Neural progenitor cell (in vitro differentiated cells): ENCODE measurements at regions not wholly inside any gene's neighbourhood (a gene's known extent, or its start where the extent isn't known, plus 50 kb on each side); places are given as distances from the start of the nearest gene placed in this dataset.

Experiments used
- DNase-seq: peaks from one replicate; pipeline ENCODE4 v3.0.0-alpha.2; 2016; ENCODE audit warnings: low spot score
- H2AFZ ChIP-seq: fragments of 200-600 bp; sonication (generic); replicated peaks from 2 replicates; pipeline ENCODE4 v1.6.1; 2016; ENCODE audit warnings: antibody characterized with exemption
- H3F3A ChIP-seq: fragments of 200-600 bp; sonication (generic); 2 replicates; pipeline ENCODE4 v1.6.1; 2016; ENCODE audit warnings: antibody characterized with exemption, low read depth
- H3K27ac ChIP-seq: fragments of 200-600 bp; sonication (generic); 2 replicates; pipeline ENCODE4 v1.5.1; 2016; ENCODE audit warnings: mild to moderate bottlenecking
- H3K27me3 ChIP-seq: fragments of 200-600 bp; sonication (generic); 2 replicates; pipeline ENCODE4 v1.6.1; 2016; ENCODE audit warnings: mild to moderate bottlenecking, moderate library complexity
- H3K36me3 ChIP-seq: fragments of 200-600 bp; sonication (generic); 2 replicates; pipeline ENCODE4 v1.5.1; 2016
- H3K4me1 ChIP-seq: fragments of 200-600 bp; sonication (generic); 2 replicates; pipeline ENCODE4 v1.6.1; 2016; ENCODE audit warnings: mixed run types
- H3K4me2 ChIP-seq: fragments of 200-600 bp; sonication (generic); 2 replicates; pipeline ENCODE4 v1.6.1; 2016
- H3K4me3 ChIP-seq: fragments of 200-600 bp; sonication (generic); 2 replicates; pipeline ENCODE4 v1.5.1; 2016
- H3K79me2 ChIP-seq: fragments of 200-600 bp; sonication (generic); 2 replicates; pipeline ENCODE4 v1.6.1; 2016; ENCODE audit warnings: low read depth
- H3K9ac ChIP-seq: fragments of 200-600 bp; sonication (generic); 2 replicates; pipeline ENCODE4 v1.6.1; 2016
- H3K9me3 ChIP-seq: fragments of 200-600 bp; sonication (generic); 2 replicates; pipeline ENCODE4 v1.5.1; 2016; ENCODE audit warnings: low read depth
- H4K20me1 ChIP-seq: fragments of 200-600 bp; sonication (generic); 2 replicates; pipeline ENCODE4 v1.6.1; 2016; ENCODE audit warnings: low read depth
- H3K27ac Mint-ChIP-seq: 3 replicates; pipeline ENCODE4 v1.8.0; 2021; ENCODE audit warnings: mixed read lengths
- H3K27me3 Mint-ChIP-seq: 2 replicates; pipeline ENCODE4 v1.8.0; 2022; ENCODE audit warnings: low read depth, mild to moderate bottlenecking, inconsistent platforms, moderate library complexity, mixed read lengths; ENCODE audit not compliant: insufficient read depth
- H3K36me3 Mint-ChIP-seq: 3 replicates; pipeline ENCODE4 v1.8.0; 2021; ENCODE audit warnings: mixed read lengths
- H3K4me1 Mint-ChIP-seq: 3 replicates; pipeline ENCODE4 v1.8.0; 2021; ENCODE audit warnings: mixed read lengths
- H3K4me3 Mint-ChIP-seq: 3 replicates; pipeline ENCODE4 v1.8.0; 2021; ENCODE audit warnings: mild to moderate bottlenecking, moderate library complexity, mixed read lengths
- H3K9me3 Mint-ChIP-seq: 3 replicates; pipeline ENCODE4 v1.8.0; 2020; ENCODE audit warnings: mixed read lengths
- CTCF ChIP-seq: fragments of 200-600 bp; sonication (generic); IDR thresholded peaks from 2 replicates; pipeline ENCODE4 v1.5.1; 2017; ENCODE audit warnings: antibody characterized with exemption, mild to moderate bottlenecking
- EZH2 ChIP-seq: fragments of 200-600 bp; sonication (generic); IDR thresholded peaks from 2 replicates; pipeline ENCODE4 v1.6.1; 2017; ENCODE audit warnings: antibody characterized with exemption, mild to moderate bottlenecking, moderate library complexity
- EZH2phosphoT487 ChIP-seq: fragments of 200-600 bp; sonication (generic); IDR thresholded peaks from 2 replicates; pipeline ENCODE4 v1.6.1; 2017; ENCODE audit warnings: antibody characterized with exemption

GRCh38 chr12:90042920-90043641 is 334.4 kb upstream of the ATP2B1 start:
- no peaks in the 10 kb centered on the region for H3K36me3 ChIP-seq
- H4K20me1 ChIP-seq = no peaks in the 10 kb centered on the region
- peaks cover 4% of the 10 kb centered on the region for H3K4me1 ChIP-seq
- no peak overlapping the region for H2AFZ ChIP-seq
- no peak overlapping the region for H3K4me3 ChIP-seq
- peaks cover 2% of the 10 kb centered on the region for H3K27me3 Mint-ChIP-seq
- no peak overlapping the region for H3K9ac ChIP-seq
- H3K79me2 ChIP-seq = no peaks in the 10 kb centered on the region
- H3K27ac ChIP-seq = no peak overlapping the region
- DNase-seq = no peak
- H3F3A ChIP-seq = no peaks in the 10 kb centered on the region
- TF ChIP-seq EZH2 (no peak), CTCF (no peak), EZH2phosphoT487 (no peak)
- H3K4me2 ChIP-seq = no peak overlapping the region
- H3K9me3 ChIP-seq = no peaks in the 10 kb centered on the region
- peaks cover 6% of the 10 kb centered on the region for H3K9me3 Mint-ChIP-seq
- no peaks in the 10 kb centered on the region for H3K27me3 ChIP-seq
- H3K36me3 Mint-ChIP-seq = no peaks in the 10 kb centered on the region
- H3K27ac Mint-ChIP-seq = peak overlapping the region; percentile 14
- peaks cover 25% of the 10 kb centered on the region for H3K4me1 Mint-ChIP-seq
- H3K4me3 Mint-ChIP-seq = peak overlapping the region; percentile 30

- TF ChIP-seq EZH2phosphoT487 (no peak), EZH2 (no peak), CTCF (no peak)
- no peak overlapping the region for H2AFZ ChIP-seq
- no peaks in the 10 kb centered on the region for H3K9me3 ChIP-seq
- no peak overlapping the region for H3K4me2 ChIP-seq
- H4K20me1 ChIP-seq = no peaks in the 10 kb centered on the region
- no peaks in the 10 kb centered on the region for H3K27me3 ChIP-seq
- no peak overlapping the region for H3K4me3 Mint-ChIP-seq
- H3K79me2 ChIP-seq = no peaks in the 10 kb centered on the region
- H3F3A ChIP-seq = no peaks in the 10 kb centered on the region
- peaks cover 4% of the 10 kb centered on the region for H3K4me1 ChIP-seq
- peaks cover 14% of the 10 kb centered on the region for H3K4me1 Mint-ChIP-seq
- H3K27ac Mint-ChIP-seq = no peak overlapping the region
- no peak overlapping the region for H3K4me3 ChIP-seq
- H3K27me3 Mint-ChIP-seq = no peaks in the 10 kb centered on the region
- no peak overlapping the region for H3K27ac ChIP-seq
- no peaks in the 10 kb centered on the region for H3K36me3 ChIP-seq
- H3K36me3 Mint-ChIP-seq = no peaks in the 10 kb centered on the region
- H3K9me3 Mint-ChIP-seq = peaks cover 6% of the 10 kb centered on the region
- DNase-seq = no peak
- H3K9ac ChIP-seq = no peak overlapping the region
Measured at GRCh38 chr12:90038289-90038688, 329.7 kb upstream of the ATP2B1 start.

- Mint-ChIP-seq H3K9me3 (peaks cover 6% of the 10 kb centered on the region), H3K36me3 (no peaks in the 10 kb centered on the region), H3K4me3 (no peak overlapping the region), H3K27me3 (no peaks in the 10 kb centered on the region), H3K27ac (no peak overlapping the region), H3K4me1 (peaks cover 9% of the 10 kb centered on the region)
- no peaks in the 10 kb centered on the region for H3K36me3 ChIP-seq
- H3K9ac ChIP-seq = no peak overlapping the region
- H3K27ac ChIP-seq = no peak overlapping the region
- H3F3A ChIP-seq = no peaks in the 10 kb centered on the region
- no peak overlapping the region for H3K4me3 ChIP-seq
- H3K9me3 ChIP-seq = no peaks in the 10 kb centered on the region
- TF ChIP-seq CTCF = no peak
- TF ChIP-seq EZH2phosphoT487 = no peak
- no peak for TF ChIP-seq EZH2
- H3K79me2 ChIP-seq = no peaks in the 10 kb centered on the region
- H2AFZ ChIP-seq = no peak overlapping the region
- H3K27me3 ChIP-seq = no peaks in the 10 kb centered on the region
- DNase-seq = no peak
- H3K4me1 ChIP-seq = peaks cover 2% of the 10 kb centered on the region
- H4K20me1 ChIP-seq = no peaks in the 10 kb centered on the region
- no peak overlapping the region for H3K4me2 ChIP-seq
Measured at GRCh38 chr12:90037740-90038139, 329.1 kb upstream of the ATP2B1 start.
